Fibroblast of mammary gland (primary cell): ENCODE measurements at regions not wholly inside any gene's neighbourhood (a gene's known extent, or its start where the extent isn't known, plus 50 kb on each side); places are given as distances from the start of the nearest gene placed in this dataset.
A peak's percentile ranks its signal among the peaks of the same experiment; 100 is the strongest.

Source experiments
- DNase-seq: peaks from one replicate; pipeline ENCODE4 v3.0.0-alpha.2; 2010; ENCODE audit warnings: low read depth
- H3K4me3 ChIP-seq: 2 replicates; pipeline ENCODE4 v1.5.1; 2011; ENCODE audit warnings: low read depth, mild to moderate bottlenecking, low read length, moderate library complexity; ENCODE audit not compliant: control insufficient read depth
- TF ChIP-seq, protein P1 (sequence below): conservative IDR thresholded peaks from 2 replicates; pipeline ENCODE4 v1.5.1; 2011; ENCODE audit warnings: low read depth, low read length, inconsistent platforms; ENCODE audit not compliant: control insufficient read depth, insufficient read depth

DNA sequence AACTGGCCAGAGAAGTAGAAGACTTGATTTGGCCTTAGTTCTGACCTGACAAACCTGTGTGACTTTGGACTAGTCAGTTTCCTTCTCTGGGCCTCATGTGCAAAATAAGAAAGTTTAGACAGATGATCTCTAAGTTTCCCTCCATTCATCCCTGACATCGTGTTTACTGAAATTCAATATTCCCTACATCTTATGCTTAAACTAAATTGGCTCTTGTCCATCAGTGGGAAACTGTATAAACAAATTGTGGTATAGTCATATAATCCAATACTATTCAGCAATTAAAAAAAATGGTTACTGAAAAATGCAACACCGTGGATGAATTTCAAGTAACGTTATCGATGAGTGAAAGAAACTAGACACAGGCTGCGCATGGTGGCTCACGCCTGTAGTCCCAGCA, 64.4 kb upstream of the HRH1 start:
- DNase-seq, result peak; percentile 8
- TF ChIP-seq, protein P1, sequence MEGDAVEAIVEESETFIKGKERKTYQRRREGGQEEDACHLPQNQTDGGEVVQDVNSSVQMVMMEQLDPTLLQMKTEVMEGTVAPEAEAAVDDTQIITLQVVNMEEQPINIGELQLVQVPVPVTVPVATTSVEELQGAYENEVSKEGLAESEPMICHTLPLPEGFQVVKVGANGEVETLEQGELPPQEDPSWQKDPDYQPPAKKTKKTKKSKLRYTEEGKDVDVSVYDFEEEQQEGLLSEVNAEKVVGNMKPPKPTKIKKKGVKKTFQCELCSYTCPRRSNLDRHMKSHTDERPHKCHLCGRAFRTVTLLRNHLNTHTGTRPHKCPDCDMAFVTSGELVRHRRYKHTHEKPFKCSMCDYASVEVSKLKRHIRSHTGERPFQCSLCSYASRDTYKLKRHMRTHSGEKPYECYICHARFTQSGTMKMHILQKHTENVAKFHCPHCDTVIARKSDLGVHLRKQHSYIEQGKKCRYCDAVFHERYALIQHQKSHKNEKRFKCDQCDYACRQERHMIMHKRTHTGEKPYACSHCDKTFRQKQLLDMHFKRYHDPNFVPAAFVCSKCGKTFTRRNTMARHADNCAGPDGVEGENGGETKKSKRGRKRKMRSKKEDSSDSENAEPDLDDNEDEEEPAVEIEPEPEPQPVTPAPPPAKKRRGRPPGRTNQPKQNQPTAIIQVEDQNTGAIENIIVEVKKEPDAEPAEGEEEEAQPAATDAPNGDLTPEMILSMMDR, result no peak
- H3K4me3 ChIP-seq, result no peak overlapping the region

DNA sequence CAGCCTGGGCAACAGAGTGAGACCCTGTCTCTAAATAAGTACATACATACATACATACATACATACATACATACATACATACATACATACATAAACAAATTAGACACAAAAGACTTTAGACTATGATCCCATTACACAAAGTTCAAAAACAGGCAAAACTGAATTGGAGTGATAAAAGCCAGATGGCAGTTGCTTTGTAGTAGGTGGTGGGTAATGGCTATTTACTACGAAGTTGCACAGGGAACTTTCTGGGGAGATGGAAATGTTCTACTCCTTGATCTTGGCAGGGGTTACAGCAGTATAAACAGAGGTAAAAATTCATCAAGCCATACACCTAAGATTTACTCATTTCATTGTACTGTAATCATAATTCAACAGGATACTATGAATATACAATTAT, 63.7 kb upstream of the HRH1 start:
- no peak for DNase-seq
- TF ChIP-seq, protein P1, result no peak
- no peak overlapping the region for H3K4me3 ChIP-seq

DNA sequence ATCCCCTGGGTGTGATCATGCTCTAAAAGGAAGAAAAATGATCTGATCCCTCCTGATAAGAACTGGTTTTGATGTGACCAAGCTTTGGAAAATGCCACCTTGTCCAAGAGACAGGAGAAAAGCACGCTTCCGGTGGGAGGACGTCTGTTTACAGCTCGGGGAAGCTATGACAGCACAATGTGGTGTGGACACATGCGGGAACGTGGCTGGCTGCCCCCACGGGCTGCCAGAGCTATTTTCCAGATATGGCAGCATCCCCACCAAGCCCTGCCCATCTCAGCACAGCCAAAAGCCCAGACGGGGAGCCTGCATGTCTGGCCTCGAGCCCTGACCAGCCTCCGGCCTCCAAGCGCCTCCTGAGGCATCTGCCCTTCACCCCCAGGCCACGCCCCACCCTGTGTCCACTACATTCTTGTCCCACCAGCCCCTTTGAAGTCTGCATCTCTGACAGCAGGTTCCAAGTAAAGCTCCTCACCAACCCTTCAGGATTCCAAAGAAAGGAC, 63.2 kb upstream of the HRH1 start:
- TF ChIP-seq, protein P1, result no peak
- DNase-seq, result no peak
- H3K4me3 ChIP-seq, result no peak overlapping the region

DNA sequence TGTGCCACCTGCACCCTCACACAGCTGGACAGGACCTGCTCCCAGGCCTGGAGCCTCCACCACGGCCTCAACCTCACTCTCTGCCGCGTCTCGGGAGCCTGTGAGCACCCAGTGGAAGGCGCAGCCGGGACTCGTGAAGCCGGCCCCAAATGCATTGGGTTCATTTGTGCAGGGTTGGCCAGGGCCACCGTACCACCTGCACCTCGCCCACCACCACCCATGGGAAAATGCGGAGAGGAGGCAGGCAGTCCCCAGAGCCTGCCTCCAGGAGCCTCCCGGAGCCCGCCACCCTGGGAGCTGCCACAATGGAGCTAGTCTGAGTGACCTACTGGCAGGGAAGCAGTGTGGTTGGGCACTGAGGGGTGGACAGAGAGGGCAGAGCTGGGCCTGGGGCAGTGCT, 62.5 kb upstream of the HRH1 start:
- TF ChIP-seq, protein P1, result no peak
- no peak for DNase-seq
- no peak overlapping the region for H3K4me3 ChIP-seq

DNA sequence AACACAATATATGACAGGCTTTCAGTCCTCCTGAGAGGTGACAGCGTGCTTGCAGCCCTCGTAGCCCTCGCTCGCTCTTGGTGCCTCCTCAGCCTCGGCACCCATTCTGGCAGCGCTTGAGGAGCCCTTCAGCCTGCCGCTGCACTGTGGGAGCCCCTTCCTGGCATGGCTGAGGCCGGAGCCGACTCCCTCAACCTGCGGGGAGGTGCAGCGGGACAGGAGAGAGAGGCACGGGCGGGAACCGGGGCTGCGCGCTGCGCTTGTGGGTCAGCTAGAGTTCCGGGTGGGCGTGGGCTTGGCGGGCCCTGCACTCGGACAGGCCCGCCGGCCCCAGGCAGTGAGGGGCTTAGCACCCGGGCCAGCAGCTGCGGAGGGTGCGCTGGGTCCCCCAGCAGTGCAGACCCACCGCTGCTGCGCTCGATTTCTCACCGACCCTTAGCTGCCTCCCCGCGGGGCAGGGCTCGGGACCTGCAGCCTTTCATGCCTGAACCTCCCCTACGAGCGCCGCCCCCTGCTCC, 60.4 kb upstream of the HRH1 start:
- no peak overlapping the region for H3K4me3 ChIP-seq
- TF ChIP-seq, protein P1, result no peak
- no peak for DNase-seq

DNA sequence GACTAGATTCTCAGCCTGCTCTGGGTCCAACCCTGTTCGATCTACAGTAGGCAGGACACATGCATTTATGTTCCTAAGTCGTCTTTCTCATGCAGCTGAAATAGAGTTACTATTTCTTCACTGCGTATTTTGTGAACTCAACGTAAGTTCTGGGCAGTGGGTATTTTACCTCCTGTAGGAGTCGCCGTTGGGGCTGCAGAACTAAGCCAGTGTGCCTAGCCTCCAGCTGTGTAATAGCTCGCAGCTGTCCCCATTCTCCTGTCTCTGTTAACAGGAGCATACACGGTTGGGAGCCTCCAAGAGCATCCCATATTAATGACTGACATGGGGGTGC, 58.4 kb upstream of the HRH1 start:
- TF ChIP-seq, protein P1, result peak; percentile 40
- peak overlapping the region; percentile 46 for H3K4me3 ChIP-seq
- no peak for DNase-seq
